HG02571 (cell line): ENCODE measurements at regions not wholly inside any gene's neighbourhood (a gene's known extent, or its start where the extent isn't known, plus 50 kb on each side); places are given as distances from the start of the nearest gene placed in this dataset.
"Not testable (repeated sequence)": the region's sequence is repeated elsewhere in the genome, so short reads cannot be mapped to it uniquely, and the experiment has no call there.

ENCODE experiments used
- ATAC-seq: cut with Tn5 transposase; IDR thresholded peaks from one replicate; pipeline ENCODE4 v1.9.1; 2021; ENCODE audit warnings: mild to moderate bottlenecking, moderate library complexity; ENCODE audit not compliant: unreplicated experiment

DNA sequence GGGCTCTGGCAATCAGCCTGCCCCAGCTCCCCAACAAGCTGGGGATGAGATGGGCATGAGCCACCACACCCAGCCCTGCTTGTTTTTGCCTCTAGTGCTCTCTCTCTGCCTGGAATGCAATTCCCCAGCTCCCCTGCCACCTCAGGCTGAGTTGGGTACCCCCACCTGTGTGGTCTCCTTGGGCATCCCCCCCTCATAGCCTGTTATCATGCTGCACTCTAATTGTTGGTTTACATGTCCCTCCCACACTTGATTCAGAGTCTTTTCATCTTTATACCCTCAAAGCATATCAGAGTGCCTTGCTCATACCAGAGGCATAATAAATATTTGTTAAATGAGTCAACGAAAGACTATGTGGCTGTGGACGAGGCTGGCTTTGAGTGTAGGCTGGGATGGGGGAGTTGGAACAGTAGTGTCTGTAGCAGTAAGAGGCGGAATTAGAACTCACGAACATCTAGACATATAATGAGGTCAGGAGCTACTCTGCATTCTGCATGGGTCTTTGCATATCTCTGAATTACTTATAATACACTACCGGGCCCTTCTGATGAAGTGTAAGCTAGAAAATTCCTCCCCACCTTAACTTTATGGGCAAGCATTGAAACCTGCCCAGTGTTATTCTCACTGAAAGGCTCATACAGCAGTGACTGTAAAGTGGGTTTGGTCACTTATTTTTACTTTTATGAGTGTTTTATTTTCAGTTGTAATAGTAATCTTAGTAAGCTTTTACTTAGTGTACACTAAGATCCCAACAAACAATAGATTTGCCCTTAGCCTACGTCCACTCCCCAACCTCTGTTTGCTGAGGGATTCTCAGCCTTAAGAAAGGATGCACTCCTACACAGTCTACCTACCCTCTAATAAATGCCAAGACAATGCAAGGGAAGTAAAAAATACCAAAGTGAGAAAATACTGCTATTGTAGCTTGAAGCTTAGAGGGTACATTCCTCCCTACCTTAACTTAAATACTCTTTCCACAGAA, 58.7 kb downstream of the EDN1 start:
- ATAC-seq, result no peak

DNA sequence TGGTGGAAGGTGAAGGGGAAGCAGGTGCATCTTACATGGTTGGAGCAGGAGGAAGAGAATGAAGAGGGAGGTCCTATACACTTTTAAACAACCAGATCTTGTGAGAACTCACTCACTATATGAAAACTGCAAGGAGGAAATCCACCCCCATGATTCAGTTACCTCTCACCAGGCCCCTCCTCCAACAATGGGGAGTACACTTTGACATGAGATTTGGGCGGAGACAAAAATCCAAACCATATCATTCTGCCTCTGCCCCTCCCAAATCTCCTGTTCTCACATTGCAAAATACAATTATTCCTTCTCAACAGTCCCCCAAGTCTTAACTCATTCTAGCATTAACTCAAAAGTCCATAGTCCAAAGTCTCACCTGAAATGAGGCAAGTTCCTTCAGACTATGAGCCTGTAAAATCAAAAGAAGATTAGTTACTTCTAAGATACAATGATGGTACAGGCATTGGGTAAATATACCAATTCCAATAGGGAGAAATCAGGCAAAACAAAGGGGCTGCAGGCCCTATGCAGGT, 60.5 kb downstream of the EDN1 start:
- no peak for ATAC-seq

DNA sequence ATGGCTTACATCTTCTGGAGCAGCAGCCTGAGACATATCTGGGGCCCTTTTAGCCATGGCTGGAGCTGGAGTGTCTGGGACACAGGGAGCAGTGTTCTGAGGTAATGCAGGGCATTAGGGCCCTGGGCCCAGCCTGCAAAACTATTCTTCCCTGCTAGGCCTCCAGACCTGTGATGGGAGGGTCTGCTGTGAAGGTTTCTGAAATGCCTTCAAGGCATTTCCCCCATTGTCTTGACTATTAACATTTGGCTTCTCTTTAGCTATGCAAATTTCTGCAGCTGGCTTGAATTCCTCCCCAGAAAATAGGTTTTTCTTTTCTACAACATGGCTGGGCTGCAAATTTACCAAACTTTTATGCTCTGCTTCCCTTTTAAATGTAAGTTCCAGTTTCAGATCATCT, 61.5 kb downstream of the EDN1 start:
- no peak for ATAC-seq

- no peak for ATAC-seq
These were observed 63.6 kb downstream of the EDN1 start for GRCh38 chr6:12353731-12354130.

DNA sequence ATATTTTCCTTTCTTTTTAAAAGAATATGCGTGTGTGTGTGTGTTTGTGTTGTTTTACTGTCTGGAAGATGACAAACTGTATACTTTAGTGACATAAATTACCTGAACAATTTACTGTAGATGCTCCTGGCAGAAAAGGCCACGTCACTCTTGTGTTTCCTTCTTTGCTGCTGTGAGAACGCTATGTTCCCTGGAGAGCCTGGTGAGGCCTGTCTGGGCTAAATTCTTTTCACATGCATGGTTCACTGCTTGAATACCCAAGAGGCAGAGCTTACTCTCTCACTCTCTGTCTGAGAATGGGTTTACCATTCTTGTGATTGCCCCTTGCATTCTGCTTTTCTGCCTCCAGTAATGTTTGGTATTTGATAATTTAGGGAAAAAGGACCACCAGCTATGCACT, 64.3 kb downstream of the EDN1 start:
- ATAC-seq, result peak; percentile 47

- ATAC-seq, result no peak
These were observed 65.2 kb downstream of the EDN1 start for GRCh38 chr6:12355354-12355753.

GRCh38 chr6:12356431-12356830, 66.3 kb downstream of the EDN1 start:
- ATAC-seq, result no peak

DNA sequence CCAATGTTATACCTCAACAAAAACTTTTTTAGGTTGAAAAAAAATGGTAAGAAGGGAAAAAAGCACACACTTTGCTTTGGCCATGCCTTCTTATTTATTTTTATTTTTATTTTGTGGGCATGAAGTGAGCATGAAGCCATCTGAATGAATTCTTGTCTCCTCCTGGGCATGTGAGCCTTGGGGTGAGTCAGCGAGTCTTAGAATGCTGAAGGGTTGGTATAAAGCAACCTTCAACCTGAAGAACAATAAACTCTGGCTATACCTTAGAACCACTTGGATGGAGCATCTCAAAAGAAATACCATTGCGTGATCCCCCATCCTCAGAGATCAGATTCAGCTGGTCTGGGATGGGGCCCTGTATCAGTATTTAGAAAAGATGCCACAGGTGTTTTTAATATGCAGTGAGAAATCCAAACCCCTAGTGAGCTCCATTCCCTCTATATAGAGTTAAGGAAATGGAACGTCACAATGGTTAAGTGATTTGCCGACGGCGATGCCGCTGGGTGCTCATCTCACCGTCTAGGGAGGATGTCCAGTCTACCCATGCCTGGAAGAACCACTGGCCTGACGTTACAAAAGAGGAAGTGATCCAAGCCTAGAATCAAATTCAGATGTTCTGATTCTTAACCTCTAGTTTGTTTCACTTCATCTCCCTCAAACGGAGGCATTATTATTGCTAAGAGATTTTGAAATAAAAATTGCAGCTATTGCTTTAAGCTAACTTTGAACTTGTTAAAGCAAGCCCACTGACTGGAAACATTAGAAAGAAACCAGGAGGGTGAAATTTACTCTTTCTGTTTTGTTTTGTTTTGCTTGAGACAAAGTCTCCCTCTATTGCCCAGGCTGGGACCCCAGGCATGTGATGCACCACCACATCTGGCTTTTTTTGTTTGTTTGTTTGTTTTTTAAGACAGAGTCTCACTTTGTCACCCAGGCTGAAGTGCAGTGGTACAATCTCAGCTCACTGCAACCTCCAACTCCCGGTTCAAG, 67.1 kb downstream of the EDN1 start:
- ATAC-seq, result no peak

DNA sequence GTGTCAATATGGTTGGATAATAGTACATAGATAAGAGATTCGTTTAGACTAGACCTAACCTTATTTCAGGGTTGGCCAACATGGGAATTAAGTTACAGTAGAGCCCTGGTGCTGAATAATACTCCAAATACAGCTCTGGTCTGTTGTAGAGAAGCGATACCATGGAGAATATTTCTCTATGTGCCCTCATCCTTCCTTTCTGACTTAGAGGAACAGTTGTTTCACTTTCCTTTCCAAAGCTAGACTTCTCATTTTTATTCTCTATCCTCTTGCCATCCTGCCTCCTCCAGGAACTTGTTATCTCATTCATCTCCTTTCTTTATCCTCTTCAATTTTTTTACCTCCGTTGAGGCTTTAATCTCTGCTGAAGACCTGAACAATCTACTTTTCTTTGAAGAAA, 68.9 kb downstream of the EDN1 start:
- ATAC-seq, result no peak

DNA sequence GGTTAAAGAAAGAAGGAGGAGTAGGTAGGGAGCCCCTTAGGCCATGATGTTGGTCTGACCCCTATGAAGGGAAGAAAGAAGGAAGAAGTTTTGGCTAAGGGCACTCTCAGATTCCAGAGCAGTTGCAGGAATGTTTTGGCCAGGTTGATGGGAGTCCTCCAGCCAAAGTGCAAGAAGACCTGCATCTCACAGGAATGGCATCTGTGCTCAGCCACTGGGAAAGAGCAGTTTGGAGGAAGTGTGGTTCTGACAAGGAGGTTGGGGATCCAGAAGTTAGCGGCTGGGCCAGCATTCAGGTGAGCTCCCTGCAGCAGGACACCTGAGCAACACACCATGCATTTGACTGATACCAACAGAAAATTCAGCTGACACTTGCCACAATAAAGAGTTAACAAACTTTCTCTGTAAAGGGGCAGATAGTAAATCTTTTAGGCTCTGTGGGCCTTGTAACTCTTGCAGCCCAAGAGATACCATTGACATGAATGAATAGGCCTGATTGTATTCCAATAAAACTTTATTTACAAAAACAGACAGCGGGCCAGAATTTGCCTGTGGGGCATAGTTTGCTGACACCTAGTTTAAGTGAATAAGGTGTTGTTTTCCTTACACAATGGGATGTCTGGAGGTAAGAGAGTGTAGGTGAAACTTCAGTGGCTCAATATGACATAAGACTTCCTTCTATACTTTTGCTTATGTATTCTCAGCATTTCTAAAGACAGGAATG, 71.0 kb downstream of the EDN1 start:
- no peak for ATAC-seq

GRCh38 chr6:12363277-12363650, 73.1 kb downstream of the EDN1 start:
- not testable (repeated sequence) for ATAC-seq

DNA sequence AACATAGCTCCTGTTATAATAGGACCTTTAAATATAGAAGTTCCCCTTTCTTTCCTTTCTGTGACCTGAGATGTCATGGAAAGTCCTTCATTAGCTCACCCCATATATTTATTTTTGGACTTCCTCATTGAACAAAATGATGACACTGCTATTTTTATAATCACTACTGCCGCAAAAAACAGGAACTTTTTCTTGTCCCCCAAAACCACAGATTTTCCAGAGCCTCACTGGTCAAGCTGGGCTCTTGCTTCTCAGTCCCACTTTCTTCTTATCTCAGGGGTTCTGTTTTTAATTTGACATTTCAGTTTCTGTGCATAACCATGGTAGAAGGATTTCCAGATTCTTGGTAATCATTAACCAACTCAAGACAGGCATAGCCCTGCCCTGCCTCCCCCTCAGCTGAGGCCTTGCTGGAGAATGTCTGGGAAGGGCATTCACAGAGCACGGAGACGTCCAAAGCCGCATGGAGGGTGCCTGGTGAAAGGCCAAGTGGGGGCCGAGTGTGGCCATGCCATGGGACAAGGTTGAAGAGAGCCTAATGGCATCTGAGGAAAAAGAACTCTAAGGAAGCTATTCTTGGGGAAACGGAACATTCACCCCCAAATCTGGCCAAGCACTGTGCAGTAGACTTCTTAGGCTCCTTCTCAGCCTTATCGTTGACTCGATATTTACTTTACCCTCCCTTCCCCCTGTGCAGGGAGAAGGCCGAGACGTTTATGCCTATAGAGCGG, 73.7 kb downstream of the EDN1 start:
- peak; percentile 67 for ATAC-seq

- no peak for ATAC-seq
These were observed 74.5 kb downstream of the EDN1 start for GRCh38 chr6:12364621-12365020.

DNA sequence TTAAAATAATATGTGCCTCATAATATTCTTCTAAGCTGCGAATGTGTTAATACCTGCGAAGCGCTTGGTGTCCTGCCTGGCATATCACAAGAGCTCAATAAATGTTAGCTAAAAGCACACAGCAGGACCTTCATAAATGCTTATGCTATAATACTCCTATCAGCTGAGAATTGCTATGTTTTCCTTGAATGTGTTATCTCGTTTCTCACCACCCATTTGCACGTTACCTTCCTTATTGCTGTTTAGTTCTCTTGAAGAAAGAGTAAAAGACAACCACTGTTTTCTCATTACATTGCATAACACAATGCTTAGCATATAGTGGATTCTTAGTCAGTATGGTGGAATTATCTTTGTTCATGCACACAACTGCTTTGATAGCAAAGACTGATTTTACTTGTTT, 76.6 kb downstream of the EDN1 start:
- ATAC-seq, result no peak

- no peak for ATAC-seq
These were observed 77.3 kb downstream of the EDN1 start for GRCh38 chr6:12367412-12367811.

DNA sequence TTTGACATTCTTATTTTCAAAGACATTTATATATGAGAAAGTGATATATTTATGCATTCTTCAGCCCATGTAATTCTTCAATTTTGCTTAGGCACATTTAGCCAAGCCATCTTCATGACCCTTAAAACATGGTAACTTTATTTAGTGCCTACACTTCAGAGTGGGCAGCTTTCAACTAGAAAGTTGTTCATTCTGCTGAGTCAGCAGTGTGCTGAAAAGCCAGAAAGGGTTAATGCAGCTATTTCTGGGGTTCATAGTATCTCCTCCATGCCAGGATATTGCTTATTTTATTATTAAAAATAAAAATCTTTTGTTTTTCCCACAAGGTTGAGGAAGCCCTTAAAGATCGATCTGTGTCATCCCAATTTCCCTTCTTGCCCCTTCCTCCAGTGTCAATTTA, 79.2 kb downstream of the EDN1 start:
- no peak for ATAC-seq

DNA sequence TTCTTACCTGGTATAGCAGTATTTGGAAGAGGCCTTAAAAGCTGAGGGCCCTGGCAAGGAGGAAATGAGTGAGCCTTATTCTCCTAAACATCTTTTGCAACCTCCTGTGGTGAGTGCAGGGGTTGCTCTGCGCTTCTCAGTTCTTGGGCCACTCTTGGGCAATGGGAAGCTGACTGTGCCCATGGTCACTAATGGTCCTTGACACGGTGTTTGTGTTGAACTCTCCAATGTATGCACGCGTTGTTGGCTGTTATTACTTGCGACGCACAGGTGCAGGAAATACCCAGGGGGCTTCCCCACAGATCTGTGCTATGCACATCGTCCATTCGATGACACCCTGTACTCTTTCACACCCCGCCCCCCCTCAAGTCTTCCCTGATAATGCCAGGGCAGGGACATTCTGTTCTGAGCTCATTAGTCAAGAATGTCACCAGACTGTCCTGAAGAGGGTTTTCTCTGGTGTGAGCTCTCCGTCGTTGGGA, 79.7 kb downstream of the EDN1 start:
- ATAC-seq, result peak; percentile 72

GRCh38 chr6:12371151-12371550, 81.0 kb downstream of the EDN1 start:
- no peak for ATAC-seq

- no peak for ATAC-seq
These were observed 81.5 kb downstream of the EDN1 start for GRCh38 chr6:12371641-12372146.

DNA sequence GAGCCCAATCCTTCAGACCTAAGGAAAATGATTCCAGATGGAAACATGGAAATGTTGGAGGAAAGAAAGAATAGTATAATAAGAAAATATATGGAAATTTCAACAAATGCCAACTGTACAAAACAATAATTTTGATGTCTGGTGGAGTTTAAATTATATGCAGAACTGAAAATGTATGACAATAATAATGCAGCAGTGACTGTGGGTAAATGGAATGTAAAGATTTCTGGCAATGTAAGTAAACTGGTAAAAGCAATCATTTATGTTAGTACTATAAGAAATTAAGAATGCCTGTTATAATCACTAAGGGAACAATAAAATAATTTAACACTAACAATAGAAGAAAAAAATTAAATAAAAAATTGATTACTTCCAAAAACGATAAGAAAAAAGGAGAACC, 89.0 kb downstream of the EDN1 start:
- no peak for ATAC-seq
